HG02798 (cell line): ENCODE measurements at regions not wholly inside any gene's neighbourhood (a gene's known extent, or its start where the extent isn't known, plus 50 kb on each side); places are given as distances from the start of the nearest gene placed in this dataset.
A peak's percentile ranks its signal among the peaks of the same experiment; 100 is the strongest.
"Not testable (repeated sequence)": the region's sequence is repeated elsewhere in the genome, so short reads cannot be mapped to it uniquely, and the experiment has no call there.

ENCODE experiments used
- ATAC-seq: cut with Tn5 transposase; IDR thresholded peaks from one replicate; pipeline ENCODE4 v1.9.1; 2021; ENCODE audit warnings: mild to moderate bottlenecking; ENCODE audit not compliant: unreplicated experiment, poor library complexity

DNA sequence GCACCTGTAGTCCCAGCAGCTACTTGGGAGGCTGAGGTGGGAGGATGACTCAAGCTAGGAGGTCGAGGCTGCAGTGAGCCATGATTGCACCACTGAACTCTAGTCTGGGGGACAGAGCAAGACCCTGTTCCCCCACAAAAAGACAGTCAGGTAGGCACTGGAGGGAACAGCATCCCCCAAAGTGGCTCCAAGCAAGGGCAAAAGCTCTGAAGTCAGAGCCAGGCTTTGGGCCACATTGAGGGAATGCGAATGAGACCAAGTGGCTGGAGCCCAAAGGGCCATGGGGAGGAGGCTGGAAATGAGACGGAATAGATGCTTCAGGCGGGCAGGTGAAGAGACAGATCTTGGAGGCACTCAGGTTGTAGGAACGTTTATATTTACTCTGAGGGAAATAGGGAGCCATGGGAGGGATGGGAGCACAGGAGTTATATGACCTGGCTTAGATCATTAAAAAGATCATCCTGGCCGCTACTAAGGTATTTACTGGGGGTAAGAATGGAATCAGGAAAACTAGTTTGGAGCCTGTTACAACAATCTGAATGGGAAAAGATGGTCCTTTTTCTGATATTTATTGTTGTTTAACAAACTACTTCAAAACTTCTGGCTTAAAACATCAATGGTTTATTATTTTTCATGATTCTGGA, 229.6 kb upstream of the ZNF217 start:
- no peak for ATAC-seq

GRCh38 chr20:53822534-53822933, 228.9 kb upstream of the ZNF217 start:
- no peak for ATAC-seq

DNA sequence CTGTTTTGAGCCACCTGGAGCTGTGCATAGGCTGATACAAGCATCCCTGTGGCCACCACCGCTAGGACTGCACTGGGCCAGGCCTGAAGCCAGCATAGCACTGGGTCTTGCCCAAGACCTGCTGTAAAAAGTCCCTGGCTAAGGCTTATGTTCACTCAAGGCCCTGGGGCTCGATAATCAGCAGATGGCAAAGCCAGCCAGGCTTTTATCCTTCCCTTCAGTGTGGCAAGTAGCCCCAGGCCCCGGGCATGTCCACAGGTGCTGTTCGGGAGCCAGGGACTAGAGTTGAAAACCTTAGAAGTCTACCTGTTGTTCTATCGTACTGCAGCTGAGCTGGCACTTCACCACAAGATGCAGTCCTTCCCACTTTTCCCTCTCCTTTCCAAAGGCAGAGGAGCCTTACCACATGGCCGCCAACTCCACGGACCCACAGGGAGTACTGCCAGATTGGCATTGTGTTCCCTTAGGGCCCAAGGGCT, 226.4 kb upstream of the ZNF217 start:
- no peak for ATAC-seq

DNA sequence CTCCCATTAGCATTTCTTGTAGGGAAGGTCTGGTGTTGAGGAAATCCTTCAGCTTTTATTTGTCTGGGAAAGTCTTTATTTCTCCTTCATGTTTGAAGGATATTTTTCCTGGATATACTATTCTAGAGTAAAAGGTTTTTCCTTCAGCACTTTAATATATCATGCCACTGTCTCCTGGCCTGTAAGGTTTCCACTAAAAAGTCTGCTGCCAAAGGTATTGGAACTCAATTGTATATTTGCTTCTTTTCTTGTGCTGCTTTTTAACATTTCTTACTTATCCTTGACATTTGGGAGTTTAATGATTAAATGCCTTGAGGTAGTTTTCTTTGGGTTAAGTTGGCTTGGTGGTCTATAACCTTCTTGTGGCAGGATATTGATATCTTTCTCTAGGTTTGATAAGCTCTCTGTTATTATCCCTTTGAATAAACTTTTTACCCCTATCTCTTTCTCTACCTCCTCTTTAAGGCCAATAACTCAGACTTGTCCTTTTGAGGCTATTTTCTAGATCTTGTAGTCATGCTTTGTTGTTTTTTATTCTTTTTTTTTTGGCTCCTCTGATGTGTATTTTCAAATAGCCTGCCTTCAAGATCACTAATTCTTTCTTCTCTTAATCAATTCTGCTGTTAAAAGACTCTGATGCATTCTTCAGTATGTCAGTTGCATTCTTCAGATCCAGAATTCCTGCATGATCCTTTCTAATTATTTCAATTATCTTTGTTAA, 225.0 kb upstream of the ZNF217 start:
- ATAC-seq, result no peak

DNA sequence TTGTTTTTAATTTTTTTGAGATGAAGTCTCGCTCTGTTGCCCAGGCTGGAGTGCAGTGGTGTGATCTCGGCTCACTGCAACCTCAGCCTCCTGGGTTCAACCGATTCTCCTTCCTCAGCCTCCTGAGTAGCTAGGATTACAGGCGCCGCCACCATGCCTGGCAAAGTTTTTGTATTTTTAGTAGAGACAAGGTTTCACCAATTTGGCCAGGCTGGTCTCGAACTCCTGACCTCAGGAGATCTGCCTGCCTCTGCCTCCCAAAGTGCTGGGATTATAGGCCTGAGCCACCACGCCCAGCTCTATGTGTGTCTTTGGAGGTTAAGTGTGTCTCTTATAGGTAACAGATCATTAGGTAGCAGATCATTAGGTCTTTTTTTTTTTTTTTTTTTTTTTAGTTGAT, 223.9 kb upstream of the ZNF217 start:
- ATAC-seq, result not testable (repeated sequence)

- ATAC-seq, result no peak
Measured at GRCh38 chr20:53816872-53817398, 223.3 kb upstream of the ZNF217 start.

DNA sequence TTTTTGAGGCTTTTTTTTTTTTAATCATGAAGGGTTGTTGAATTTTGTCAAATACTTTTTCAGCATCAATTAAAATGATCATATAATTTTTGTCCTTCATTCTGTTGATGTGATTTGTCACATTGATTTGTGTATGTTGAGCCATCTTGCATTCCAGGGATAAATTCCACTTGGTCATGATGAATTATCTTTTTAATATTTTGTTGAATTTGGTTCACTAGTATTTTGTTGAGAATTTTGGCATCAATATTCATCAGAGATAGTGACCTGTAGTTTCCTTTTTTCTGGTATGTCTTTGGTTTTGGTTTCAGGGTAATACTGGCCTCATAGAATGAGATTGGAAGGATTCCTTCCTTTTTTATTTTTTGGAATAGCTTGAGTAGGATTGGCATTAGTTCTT, 221.9 kb upstream of the ZNF217 start:
- no peak for ATAC-seq

- peak; percentile 53 for ATAC-seq
Measured at GRCh38 chr20:53814060-53814459, 220.4 kb upstream of the ZNF217 start.

- peak; percentile 16 for ATAC-seq
Measured at GRCh38 chr20:53813636-53814035, 220.0 kb upstream of the ZNF217 start.

GRCh38 chr20:53811577-53811976, 217.9 kb upstream of the ZNF217 start:
- ATAC-seq, result no peak

DNA sequence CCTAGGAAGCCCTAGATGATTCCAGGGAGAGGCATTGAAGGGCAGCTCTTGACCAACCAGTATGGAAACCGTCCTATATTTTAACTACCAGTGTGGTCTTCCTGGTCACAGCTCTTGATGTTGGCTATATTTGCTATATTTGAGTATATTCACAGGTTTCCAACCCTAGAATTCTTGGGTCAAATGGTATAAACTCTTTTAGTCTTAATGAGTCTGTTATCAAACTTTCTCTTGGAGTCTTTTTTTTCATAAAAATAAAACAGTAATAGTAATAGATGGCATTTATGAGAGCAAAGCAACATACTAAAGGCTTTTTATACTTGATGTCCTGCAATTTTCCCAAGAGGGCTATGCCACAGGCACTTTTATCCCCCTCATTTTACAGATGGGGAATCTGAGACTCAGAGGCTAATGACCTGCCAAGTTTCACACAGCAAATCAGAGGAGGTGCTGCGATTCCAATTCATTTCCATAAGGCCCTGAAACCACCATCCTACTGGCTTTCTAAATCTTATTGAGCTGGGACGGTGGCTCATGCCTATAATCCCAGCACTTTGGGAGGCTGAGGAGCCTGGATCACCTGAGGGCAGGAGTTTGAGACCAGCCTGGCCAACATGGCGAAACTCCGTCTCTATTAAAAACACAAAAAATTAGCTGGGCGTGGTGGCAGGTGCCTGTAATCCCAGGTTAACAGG, 217.2 kb upstream of the ZNF217 start:
- ATAC-seq, result no peak

DNA sequence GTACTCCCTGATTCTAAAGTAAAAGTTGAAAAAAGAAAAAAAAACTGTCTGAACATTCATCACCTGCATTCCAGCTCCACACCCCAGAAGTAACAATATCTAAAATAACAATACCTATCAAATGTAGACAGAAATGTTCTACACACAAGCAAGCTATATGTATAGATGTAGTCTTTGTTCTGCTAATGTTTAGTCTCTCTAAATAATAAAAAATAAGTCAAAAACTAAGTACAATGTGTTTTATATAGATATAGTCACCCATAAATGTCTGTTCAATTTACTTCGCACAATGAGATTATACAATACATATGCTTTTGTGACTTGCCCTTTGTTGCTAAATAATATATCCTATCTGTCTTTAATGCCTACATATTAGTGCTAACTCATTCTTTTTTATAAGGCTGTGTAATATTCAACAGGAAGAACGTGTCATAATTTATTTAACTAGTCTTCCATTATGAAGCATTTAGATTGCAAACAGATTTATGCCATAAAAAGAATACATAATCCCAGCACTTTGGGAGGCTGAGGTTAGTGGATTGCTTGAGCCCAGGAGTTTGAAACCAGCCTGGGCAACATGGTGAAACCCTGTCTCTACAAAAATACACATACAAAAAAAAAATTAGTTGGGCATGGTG, 216.2 kb upstream of the ZNF217 start:
- ATAC-seq, result no peak

DNA sequence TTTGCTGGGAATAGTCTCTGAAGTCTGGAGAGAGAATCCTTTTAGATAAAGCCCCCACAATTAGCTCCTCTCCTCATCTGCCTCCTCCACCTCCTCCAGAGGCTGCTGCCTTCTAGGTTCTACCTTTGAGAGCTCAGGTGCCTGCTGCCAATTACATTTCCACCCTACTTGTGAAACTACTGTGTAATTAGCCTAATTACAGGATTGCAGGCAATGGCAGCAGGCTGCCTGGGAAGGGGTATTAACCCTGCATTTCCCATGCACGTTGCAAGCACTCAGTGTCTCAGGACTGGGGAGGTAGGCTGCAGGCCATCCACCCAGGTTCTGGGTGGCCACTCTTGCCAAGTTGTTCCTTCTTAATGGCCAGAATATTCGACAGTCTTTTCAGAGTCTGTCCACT, 215.6 kb upstream of the ZNF217 start:
- ATAC-seq, result no peak

GRCh38 chr20:53808733-53809132, 215.1 kb upstream of the ZNF217 start:
- no peak for ATAC-seq

GRCh38 chr20:53808302-53808701, 214.7 kb upstream of the ZNF217 start:
- not testable (repeated sequence) for ATAC-seq

GRCh38 chr20:53806683-53807401, 213.2 kb upstream of the ZNF217 start:
- ATAC-seq, result no peak

GRCh38 chr20:53805895-53806384, 212.3 kb upstream of the ZNF217 start:
- ATAC-seq, result no peak

DNA sequence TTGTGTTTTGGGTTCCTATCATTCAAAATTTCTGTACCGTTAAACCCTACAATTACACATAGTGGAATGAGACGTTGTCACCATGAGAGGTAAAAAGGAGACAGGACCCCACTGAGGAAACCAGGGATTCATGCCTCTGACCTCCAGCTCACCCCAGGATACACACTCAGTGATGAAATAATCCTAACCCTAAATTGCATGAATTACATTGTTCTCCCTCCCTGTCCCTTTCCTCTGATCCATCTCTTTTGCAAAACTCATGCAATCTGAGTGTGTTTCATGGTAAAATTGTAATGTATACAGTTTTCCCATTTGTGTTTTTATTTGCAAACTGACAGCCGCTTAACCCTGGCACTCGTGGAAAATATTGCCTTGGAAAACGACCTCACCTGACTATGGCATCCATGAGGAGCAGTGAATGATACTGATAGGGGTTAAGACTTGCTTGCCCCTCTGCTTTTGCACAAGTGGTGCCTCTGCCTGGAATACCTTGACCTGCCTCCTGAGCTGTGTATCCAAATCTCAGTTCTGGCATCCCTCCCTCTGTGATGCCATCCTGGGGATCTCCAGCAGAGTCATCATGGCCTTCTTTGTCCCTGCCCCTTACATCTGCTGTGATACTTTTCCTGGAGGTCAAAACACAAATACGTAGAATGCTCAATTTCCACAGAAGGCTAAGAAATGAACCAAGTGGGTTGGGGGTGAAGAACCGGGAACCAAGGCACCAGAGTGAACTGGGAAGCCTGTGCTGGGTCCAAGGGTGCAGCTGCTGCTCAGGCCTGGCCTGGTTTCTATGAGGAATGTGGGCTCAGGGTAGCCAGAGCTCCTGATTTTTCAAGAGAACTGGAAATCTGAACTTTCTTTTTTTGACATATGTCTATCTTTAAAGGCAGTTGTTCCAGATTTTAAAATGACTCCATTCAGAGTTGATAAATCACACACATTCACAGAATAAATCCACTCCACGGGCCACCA, 211.6 kb upstream of the ZNF217 start:
- no peak for ATAC-seq

GRCh38 chr20:53804308-53804707, 210.7 kb upstream of the ZNF217 start:
- ATAC-seq, result not testable (repeated sequence)
